GM21390 (cell line): ENCODE measurements at regions not wholly inside any gene's neighbourhood (a gene's known extent, or its start where the extent isn't known, plus 50 kb on each side); places are given as distances from the start of the nearest gene placed in this dataset.

Source experiments
- ATAC-seq: cut with Tn5 transposase; IDR thresholded peaks from one replicate; pipeline ENCODE4 v1.9.1; 2021; ENCODE audit not compliant: unreplicated experiment

GRCh38 chr16:65661558-65661957 is 539.7 kb upstream of the CDH11 start:
- ATAC-seq = no peak

- ATAC-seq = no peak
These were observed 538.5 kb upstream of the CDH11 start for GRCh38 chr16:65660390-65660789.

GRCh38 chr16:65659758-65660157 is 537.9 kb upstream of the CDH11 start:
- ATAC-seq = no peak

GRCh38 chr16:65658787-65659220 is 536.9 kb upstream of the CDH11 start:
- no peak for ATAC-seq

- ATAC-seq = no peak
These were observed 536.5 kb upstream of the CDH11 start for GRCh38 chr16:65658349-65658748.

- ATAC-seq = no peak
These were observed 535.7 kb upstream of the CDH11 start for GRCh38 chr16:65657556-65657955.

GRCh38 chr16:65657071-65657494 is 535.2 kb upstream of the CDH11 start:
- no peak for ATAC-seq

GRCh38 chr16:65655802-65656201 is 533.9 kb upstream of the CDH11 start:
- ATAC-seq = no peak

GRCh38 chr16:65648101-65648500 is 526.2 kb upstream of the CDH11 start:
- no peak for ATAC-seq

GRCh38 chr16:65644821-65645220 is 523.0 kb upstream of the CDH11 start:
- ATAC-seq = no peak

- no peak for ATAC-seq
These were observed 520.0 kb upstream of the CDH11 start for GRCh38 chr16:65641762-65642289.

- ATAC-seq = no peak
These were observed 519.3 kb upstream of the CDH11 start for GRCh38 chr16:65641049-65641761.

- ATAC-seq = no peak
These were observed 513.0 kb upstream of the CDH11 start for GRCh38 chr16:65634833-65635232.

- no peak for ATAC-seq
These were observed 512.4 kb upstream of the CDH11 start for GRCh38 chr16:65634291-65634690.

GRCh38 chr16:65624666-65625065 is 502.8 kb upstream of the CDH11 start:
- no peak for ATAC-seq

GRCh38 chr16:65624229-65624628 is 502.4 kb upstream of the CDH11 start:
- no peak for ATAC-seq

GRCh38 chr16:65622871-65623270 is 501.0 kb upstream of the CDH11 start:
- ATAC-seq = no peak

- no peak for ATAC-seq
These were observed 500.3 kb upstream of the CDH11 start for GRCh38 chr16:65622151-65622550.

- no peak for ATAC-seq
These were observed 499.8 kb upstream of the CDH11 start for GRCh38 chr16:65621640-65622039.

- no peak for ATAC-seq
These were observed 497.7 kb upstream of the CDH11 start for GRCh38 chr16:65619606-65620005.

GRCh38 chr16:65618931-65619330 is 497.1 kb upstream of the CDH11 start:
- ATAC-seq = no peak

- ATAC-seq = no peak
These were observed 496.5 kb upstream of the CDH11 start for GRCh38 chr16:65618333-65618732.

GRCh38 chr16:65617421-65617820 is 495.6 kb upstream of the CDH11 start:
- no peak for ATAC-seq
